Right atrium auricular region (tissue), 2 donors: ENCODE measurements at regions not wholly inside any gene's neighbourhood (a gene's known extent, or its start where the extent isn't known, plus 50 kb on each side); places are given as distances from the start of the nearest gene placed in this dataset.
"Not testable (repeated sequence)": the region's sequence is repeated elsewhere in the genome, so short reads cannot be mapped to it uniquely, and the experiment has no call there.

ENCODE experiments used
- DNase-seq: peaks from one replicate; pipeline ENCODE4 v3.0.0-alpha.2; 2019; ENCODE audit warnings: low spot score
- H3K27ac ChIP-seq, 2 donors: fragments of 200-600 bp; sonication (generic); 1 replicate in 1 of 2; 2 replicates in 1 of 2; pipeline ENCODE4 v1.5.1; 2016 to 2019
- H3K27me3 ChIP-seq, 2 donors: fragments of 200-600 bp; sonication (generic); one replicate each; pipeline versions ENCODE4 v1.5.1 to v1.6.0; 2017 to 2019
- H3K36me3 ChIP-seq: fragments of 200-600 bp; sonication (generic); one replicate; pipeline ENCODE4 v1.5.1; 2016
- H3K4me1 ChIP-seq, 2 donors: fragments of 200-600 bp; sonication (generic); one replicate each; pipeline versions ENCODE4 v1.5.1 to v1.6.0; 2017 to 2019
- H3K4me3 ChIP-seq, 2 donors: fragments of 200-600 bp; sonication (generic); 1 replicate in 1 of 2; 2 replicates in 1 of 2; pipeline ENCODE4 v1.5.1; 2017 to 2019; ENCODE audit warnings: mild to moderate bottlenecking in 1 of 2, moderate library complexity in 1 of 2
- H3K9me3 ChIP-seq, 2 donors: fragments of 200-600 bp; sonication (generic); one replicate each; pipeline ENCODE4 v1.5.1; 2019
- TF ChIP-seq, protein P1 (sequence below), 2 donors: fragments of 200-600 bp; sonication (generic); IDR thresholded peaks; one replicate each; pipeline ENCODE4 v1.5.1; 2019; ENCODE audit warnings: antibody characterized with exemption in 2 of 2

DNA sequence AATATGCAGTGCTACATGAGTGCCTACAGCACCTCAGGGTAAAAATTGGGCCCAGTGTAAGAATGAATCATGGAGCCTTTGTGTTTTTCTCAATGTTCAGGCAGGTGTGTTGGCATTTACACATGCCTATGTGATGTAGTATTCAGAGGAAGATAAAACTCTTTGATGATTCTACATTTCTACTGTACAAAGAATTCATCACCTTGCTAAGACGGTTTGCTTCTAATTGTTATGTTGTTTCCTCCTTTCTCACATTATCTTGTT is 867.3 kb downstream of the TTLL7 start:
- H3K4me3 ChIP-seq, result no peak overlapping the region
- no peaks in the 10 kb centered on the region for H3K27me3 ChIP-seq
- H3K4me1 ChIP-seq, result no peaks in the 10 kb centered on the region
- DNase-seq, result no peak
- H3K9me3 ChIP-seq, result no peaks in the 10 kb centered on the region
- TF ChIP-seq, protein P1, sequence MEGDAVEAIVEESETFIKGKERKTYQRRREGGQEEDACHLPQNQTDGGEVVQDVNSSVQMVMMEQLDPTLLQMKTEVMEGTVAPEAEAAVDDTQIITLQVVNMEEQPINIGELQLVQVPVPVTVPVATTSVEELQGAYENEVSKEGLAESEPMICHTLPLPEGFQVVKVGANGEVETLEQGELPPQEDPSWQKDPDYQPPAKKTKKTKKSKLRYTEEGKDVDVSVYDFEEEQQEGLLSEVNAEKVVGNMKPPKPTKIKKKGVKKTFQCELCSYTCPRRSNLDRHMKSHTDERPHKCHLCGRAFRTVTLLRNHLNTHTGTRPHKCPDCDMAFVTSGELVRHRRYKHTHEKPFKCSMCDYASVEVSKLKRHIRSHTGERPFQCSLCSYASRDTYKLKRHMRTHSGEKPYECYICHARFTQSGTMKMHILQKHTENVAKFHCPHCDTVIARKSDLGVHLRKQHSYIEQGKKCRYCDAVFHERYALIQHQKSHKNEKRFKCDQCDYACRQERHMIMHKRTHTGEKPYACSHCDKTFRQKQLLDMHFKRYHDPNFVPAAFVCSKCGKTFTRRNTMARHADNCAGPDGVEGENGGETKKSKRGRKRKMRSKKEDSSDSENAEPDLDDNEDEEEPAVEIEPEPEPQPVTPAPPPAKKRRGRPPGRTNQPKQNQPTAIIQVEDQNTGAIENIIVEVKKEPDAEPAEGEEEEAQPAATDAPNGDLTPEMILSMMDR (IDR thresholded peaks at IDR 0.05), result no peak
- H3K36me3 ChIP-seq, result no peaks in the 10 kb centered on the region
- no peak overlapping the region for H3K27ac ChIP-seq

DNA sequence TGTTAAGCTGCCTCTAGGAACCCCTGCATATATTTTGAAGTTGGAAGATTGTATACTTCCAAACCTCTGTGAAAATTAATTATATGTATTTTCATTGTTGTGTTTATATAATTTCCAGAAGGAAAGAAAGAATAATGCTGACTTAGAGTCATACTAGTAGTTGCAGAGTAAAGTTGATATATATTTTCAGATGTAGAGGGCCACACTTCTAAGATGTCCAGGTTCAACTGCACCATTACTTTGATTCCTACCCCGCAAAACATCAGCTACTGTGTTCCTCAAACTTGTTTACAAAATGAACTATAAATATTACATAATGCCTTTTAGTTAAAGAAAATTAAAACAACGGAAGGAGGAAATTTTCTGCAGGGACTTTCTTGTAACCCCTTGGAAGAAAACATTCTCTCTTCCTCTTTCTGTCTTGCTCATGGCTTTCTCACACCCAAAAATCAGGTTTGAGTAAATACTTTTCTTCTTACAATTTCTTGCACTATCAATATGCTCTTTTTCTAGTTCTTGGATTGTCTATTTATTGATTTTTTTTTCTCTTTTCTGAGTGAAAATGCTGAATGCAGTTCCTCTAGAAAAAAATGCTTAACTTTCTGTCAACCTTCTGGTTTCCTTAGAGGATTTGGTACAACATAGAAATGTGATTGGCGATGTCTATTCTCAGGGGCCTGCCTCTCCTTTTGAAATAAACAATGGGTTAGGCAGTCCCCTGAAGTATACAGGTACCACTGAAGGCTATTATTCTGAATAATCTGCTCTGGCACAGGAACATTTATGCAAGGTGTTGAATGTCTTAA is 867.8 kb downstream of the TTLL7 start:
- Histone ChIP-seq H3K36me3 (no peaks in the 10 kb centered on the region), H3K4me3 (no peak overlapping the region), H3K9me3 (no peaks in the 10 kb centered on the region), H3K27ac (no peak overlapping the region), H3K4me1 (no peaks in the 10 kb centered on the region), H3K27me3 (no peaks in the 10 kb centered on the region)
- TF ChIP-seq, protein P1 (IDR thresholded peaks at IDR 0.05), result no peak
- DNase-seq, result no peak

- TF ChIP-seq, protein P1 (IDR thresholded peaks at IDR 0.05), result no peak
- Histone ChIP-seq H3K9me3 (no peaks in the 10 kb centered on the region), H3K27ac (no peak overlapping the region), H3K4me3 (no peak overlapping the region), H3K27me3 (no peaks in the 10 kb centered on the region), H3K4me1 (no peaks in the 10 kb centered on the region), H3K36me3 (no peaks in the 10 kb centered on the region)
- no peak for DNase-seq
Measured at GRCh38 chr1:83129107-83129506, 869.8 kb downstream of the TTLL7 start.

DNA sequence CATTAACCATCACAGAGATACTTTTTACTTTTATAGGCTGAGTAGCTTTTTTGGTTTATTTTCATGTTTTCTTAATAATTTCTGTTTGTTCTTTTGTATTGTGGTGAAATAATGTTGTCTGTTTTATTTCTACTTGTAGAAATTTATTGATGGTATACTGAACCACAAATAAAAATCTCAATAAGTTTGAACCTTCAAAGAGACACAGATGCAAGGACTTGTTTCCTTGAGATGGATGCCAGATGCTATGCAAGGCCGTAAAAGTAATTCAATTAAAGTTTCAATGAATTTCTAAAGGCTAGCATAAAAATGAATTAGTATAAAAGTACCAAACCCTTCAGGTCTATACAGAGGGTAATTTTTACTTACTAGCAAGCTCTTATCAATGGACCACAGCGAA is 873.5 kb downstream of the TTLL7 start:
- no peaks in the 10 kb centered on the region for H3K27me3 ChIP-seq
- DNase-seq, result no peak
- no peaks in the 10 kb centered on the region for H3K4me1 ChIP-seq
- no peak overlapping the region for H3K4me3 ChIP-seq
- no peak overlapping the region for H3K27ac ChIP-seq
- H3K9me3 ChIP-seq, result no peaks in the 10 kb centered on the region
- H3K36me3 ChIP-seq, result no peaks in the 10 kb centered on the region
- TF ChIP-seq, protein P1 (IDR thresholded peaks at IDR 0.05), result no peak

DNA sequence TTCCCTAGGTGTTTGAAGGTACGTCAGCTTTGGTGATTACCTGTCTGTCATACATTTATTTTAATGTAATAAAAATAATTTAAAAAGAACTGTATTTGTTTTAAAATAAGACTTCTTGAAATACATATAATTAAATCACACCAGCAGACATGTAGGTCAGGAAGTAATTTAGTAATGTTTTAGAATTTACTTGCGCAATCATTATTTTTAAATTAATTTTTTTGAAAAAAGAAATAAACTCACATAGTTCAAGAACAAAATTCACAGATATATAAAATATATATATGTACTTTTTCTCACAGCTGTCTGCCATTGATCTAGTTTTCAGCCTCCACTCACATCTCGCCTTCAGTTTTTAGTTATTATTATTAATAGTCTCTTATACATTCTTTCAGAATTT is 875.9 kb downstream of the TTLL7 start:
- TF ChIP-seq, protein P1 (IDR thresholded peaks at IDR 0.05), result no peak
- no peaks in the 10 kb centered on the region for H3K4me1 ChIP-seq
- H3K9me3 ChIP-seq, result no peaks in the 10 kb centered on the region
- H3K27me3 ChIP-seq, result no peaks in the 10 kb centered on the region
- H3K4me3 ChIP-seq, result no peak overlapping the region
- H3K27ac ChIP-seq, result no peak overlapping the region
- DNase-seq, result no peak
- H3K36me3 ChIP-seq, result no peaks in the 10 kb centered on the region

DNA sequence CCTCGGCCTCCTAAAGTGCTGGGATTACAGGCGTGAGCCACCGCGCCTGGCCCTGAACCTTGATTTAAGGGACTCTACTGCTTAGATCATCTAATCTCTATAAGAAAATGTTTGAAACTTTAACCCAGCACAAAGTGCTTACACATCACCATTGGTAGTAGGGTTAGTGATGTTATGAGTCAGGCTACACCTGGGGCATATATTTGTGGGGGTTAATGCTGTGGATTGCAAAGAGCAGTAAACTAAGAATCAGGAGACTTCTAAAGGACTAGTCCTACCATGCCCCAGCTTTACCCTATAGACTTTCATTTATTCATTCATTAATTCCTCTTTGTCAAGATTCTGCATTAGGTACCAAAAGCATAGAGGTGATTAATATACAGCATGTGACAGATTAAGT is 880.5 kb downstream of the TTLL7 start:
- Histone ChIP-seq H3K9me3 (no peaks in the 10 kb centered on the region), H3K27me3 (no peaks in the 10 kb centered on the region), H3K4me3 (no peak overlapping the region), H3K4me1 (no peaks in the 10 kb centered on the region), H3K27ac (no peak overlapping the region), H3K36me3 (no peaks in the 10 kb centered on the region)
- TF ChIP-seq, protein P1 (IDR thresholded peaks at IDR 0.05), result no peak
- DNase-seq, result no peak

DNA sequence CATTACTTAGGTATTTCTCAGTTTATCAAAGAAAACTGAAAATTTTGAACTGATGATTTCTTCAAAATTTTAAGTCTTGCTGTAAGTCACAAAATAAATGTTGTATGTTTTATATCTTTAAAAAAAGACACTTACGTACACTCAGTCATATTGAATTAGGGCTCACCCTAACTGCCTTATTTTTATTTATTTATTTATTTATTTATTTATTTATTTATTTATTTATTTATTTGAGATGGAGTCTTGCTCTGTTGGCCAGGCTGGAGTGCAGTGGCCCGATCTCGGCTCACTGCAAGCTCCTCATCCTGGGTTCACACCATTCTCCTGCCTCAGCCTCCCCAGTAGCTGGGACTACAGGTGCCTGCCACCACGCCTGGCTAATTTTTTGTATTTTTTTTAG is 881.9 kb downstream of the TTLL7 start:
- H3K36me3 ChIP-seq, DNase-seq, H3K27ac ChIP-seq, H3K4me3 ChIP-seq, H3K4me1 ChIP-seq, H3K9me3 ChIP-seq, H3K27me3 ChIP-seq: not testable (repeated sequence)
